ENCODE measurements at regions not wholly inside any gene's neighbourhood (a gene's known extent, or its start where the extent isn't known, plus 50 kb on each side); places are given as distances from the start of the nearest gene placed in this dataset.

DNA sequence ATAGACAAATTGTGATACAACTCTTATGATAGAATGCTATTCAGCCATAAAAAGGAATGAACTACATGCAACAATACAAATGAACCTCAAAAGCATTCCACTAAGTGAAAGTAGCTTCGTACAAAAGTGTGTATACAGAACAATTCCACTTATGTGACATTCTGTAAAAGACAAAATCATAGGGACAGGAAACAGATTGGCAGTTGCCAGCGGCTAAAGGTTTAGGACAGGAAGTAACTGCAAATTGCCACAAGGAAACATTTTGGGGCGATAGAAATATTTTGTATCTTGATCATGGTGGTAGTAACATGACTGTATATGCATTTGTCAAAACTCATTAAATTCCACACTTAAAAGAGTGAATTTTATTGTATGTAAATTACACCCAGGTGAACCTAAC is 113.4 kb downstream of the CAPZA3 start:
- TF ChIP-seq POLR2A (IDR thresholded peaks at IDR 0.05; ENCODE audit: control extremely low read depth in 1 of 2, low read depth in 2 of 2, low read length in 2 of 2) (no peak), EZH2 (IDR thresholded peaks at IDR 0.05; ENCODE audit: low read depth, low read length, severe bottlenecking) (no peak), RAD21 (IDR thresholded peaks at IDR 0.05 in 1 of 2, conservative IDR thresholded peaks at IDR 0.05 in 1 of 2; ENCODE audit: low read depth in 2 of 2, low read length in 2 of 2) (no peak), POLR2AphosphoS5 (IDR thresholded peaks at IDR 0.05; ENCODE audit: low read depth, low read length) (no peak), BRCA1 (IDR thresholded peaks at IDR 0.05; ENCODE audit: low read depth, low read length) (no peak), EP300 (IDR thresholded peaks at IDR 0.05; ENCODE audit: borderline replicate concordance in 1 of 2, low read depth in 2 of 2, low read length in 2 of 2) (no peak), JUND (IDR thresholded peaks at IDR 0.05; ENCODE audit: low read length) (no peak), TBP (IDR thresholded peaks at IDR 0.05; ENCODE audit: low read depth, low read length) (no peak), ZNF274 (IDR thresholded peaks at IDR 0.05; ENCODE audit: borderline replicate concordance, extremely low read depth, low read length) (no peak), GABPA (IDR thresholded peaks at IDR 0.05; ENCODE audit: borderline replicate concordance, insufficient read depth, low read length) (no peak), CBX5 (IDR thresholded peaks at IDR 0.05; ENCODE audit: low read depth, low read length) (no peak), CHD1 (IDR thresholded peaks at IDR 0.05; ENCODE audit: low read depth, low read length) (no peak)
- TF ChIP-seq, protein P1, sequence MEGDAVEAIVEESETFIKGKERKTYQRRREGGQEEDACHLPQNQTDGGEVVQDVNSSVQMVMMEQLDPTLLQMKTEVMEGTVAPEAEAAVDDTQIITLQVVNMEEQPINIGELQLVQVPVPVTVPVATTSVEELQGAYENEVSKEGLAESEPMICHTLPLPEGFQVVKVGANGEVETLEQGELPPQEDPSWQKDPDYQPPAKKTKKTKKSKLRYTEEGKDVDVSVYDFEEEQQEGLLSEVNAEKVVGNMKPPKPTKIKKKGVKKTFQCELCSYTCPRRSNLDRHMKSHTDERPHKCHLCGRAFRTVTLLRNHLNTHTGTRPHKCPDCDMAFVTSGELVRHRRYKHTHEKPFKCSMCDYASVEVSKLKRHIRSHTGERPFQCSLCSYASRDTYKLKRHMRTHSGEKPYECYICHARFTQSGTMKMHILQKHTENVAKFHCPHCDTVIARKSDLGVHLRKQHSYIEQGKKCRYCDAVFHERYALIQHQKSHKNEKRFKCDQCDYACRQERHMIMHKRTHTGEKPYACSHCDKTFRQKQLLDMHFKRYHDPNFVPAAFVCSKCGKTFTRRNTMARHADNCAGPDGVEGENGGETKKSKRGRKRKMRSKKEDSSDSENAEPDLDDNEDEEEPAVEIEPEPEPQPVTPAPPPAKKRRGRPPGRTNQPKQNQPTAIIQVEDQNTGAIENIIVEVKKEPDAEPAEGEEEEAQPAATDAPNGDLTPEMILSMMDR (IDR thresholded peaks at IDR 0.05; ENCODE audit: control extremely low read depth in 1 of 3, insufficient read depth in 1 of 3, low read depth in 1 of 3, low read length in 3 of 3): no peak
- TF ChIP-seq, protein P2, sequence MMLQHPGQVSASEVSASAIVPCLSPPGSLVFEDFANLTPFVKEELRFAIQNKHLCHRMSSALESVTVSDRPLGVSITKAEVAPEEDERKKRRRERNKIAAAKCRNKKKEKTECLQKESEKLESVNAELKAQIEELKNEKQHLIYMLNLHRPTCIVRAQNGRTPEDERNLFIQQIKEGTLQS (IDR thresholded peaks at IDR 0.05; ENCODE audit: insufficient read depth, low read depth, low read length): no peak

Measured in H1 (cell line).